HepG2 (cell line): ENCODE measurements at regions not wholly inside any gene's neighbourhood (a gene's known extent, or its start where the extent isn't known, plus 50 kb on each side); places are given as distances from the start of the nearest gene placed in this dataset.

Experiments
- ATAC-seq: fragments of 200-7000 bp; cut with Tn5 transposase; 3 replicates; pipeline ENCODE4 v1.9.1; 2020; ENCODE audit warnings: mild to moderate bottlenecking, moderate library complexity
- BruUV-seq: library from RNA; stranded (reverse); fragments of 400-500 nt; replicated peaks from 2 replicates; lab custom pipeline; 2021; lab: Mats Ljungman, UMichigan
- CTCF ChIA-PET: fragments of 300-600 bp; formaldehyde crosslinking; extraction: SDS; loops from one replicate; lab custom pipeline; 2021; ENCODE audit warnings: low total read pairs, inconsistent platforms, low intra/inter-chr PET ratio; lab: Yijun Ruan, JAX
- POLR2A ChIA-PET: fragments of 350-600 bp; sonication (Branson Sonifier 250); formaldehyde crosslinking; loops from one replicate; lab custom pipeline; 2020; ENCODE audit warnings: antibody characterized with exemption, inconsistent platforms; lab: Yijun Ruan, JAX
- DNase-seq: peaks from one replicate; pipeline ENCODE4 v3.0.0-alpha.2; 2015; ENCODE audit warnings: low spot score
- FAIRE-seq: peaks from 3 replicates; lab custom pipeline; 2011; peaks lifted over from hg19 to GRCh38; lab: Jason Lieb, UNC
- H2AFZ ChIP-seq: one replicate; pipeline ENCODE4 v1.6.1; 2011; ENCODE audit warnings: low read length, inconsistent platforms
- H3K27ac ChIP-seq: fragments of 300-600 bp; 3 replicates; pipeline ENCODE4 v1.8.0; 2011; ENCODE audit warnings: mixed run types, mild to moderate bottlenecking, mixed read lengths, low read length, inconsistent platforms; ENCODE audit not compliant: insufficient read depth; ENCODE audit errors: extremely low read length
- H3K27me3 ChIP-seq, 2 experiments: fragments of 200-600 bp in 1 of 2; 2 replicates in 1 of 2; 3 replicates in 1 of 2; pipeline versions ENCODE4 v1.6.0 to v1.8.0; 2011; ENCODE audit warnings: low read length in 2 of 2, mild to moderate bottlenecking in 2 of 2, moderate library complexity in 2 of 2, inconsistent platforms in 1 of 2; ENCODE audit not compliant: insufficient read depth in 2 of 2, control insufficient read depth in 1 of 2
- H3K36me3 ChIP-seq, 2 experiments: fragments of 200-600 bp in 1 of 2; replicated peaks in 1 of 2; 2 replicates in 1 of 2; 3 replicates in 1 of 2; pipeline versions ENCODE4 v1.5.1 to v1.8.0; 2011; ENCODE audit warnings: low read length in 2 of 2, inconsistent platforms in 1 of 2; ENCODE audit not compliant: insufficient read depth in 2 of 2, control insufficient read depth in 1 of 2
- H3K4me1 ChIP-seq: 2 replicates; pipeline ENCODE4 v1.5.1; 2012; ENCODE audit warnings: low read length, inconsistent platforms; ENCODE audit not compliant: insufficient read depth
- H3K4me2 ChIP-seq: 2 replicates; pipeline ENCODE4 v1.6.0; 2011; ENCODE audit warnings: low read depth, low read length, inconsistent platforms
- H3K4me3 ChIP-seq, 3 experiments: fragments of 200-600 bp in 1 of 3; sonication (generic), shearing (Covaris generic) in 1 of 3; replicated peaks in 1 of 3; 2 replicates each; pipeline ENCODE4 v1.5.1; 2011 to 2016; ENCODE audit warnings: low read length in 3 of 3, inconsistent platforms in 2 of 3, low read depth in 2 of 3, mild to moderate bottlenecking in 2 of 3, control low read depth in 1 of 3, mixed read lengths in 1 of 3; ENCODE audit not compliant: insufficient read depth in 1 of 3
- H3K79me2 ChIP-seq: one replicate; pipeline ENCODE4 v1.6.1; 2011; ENCODE audit warnings: low read length, inconsistent platforms; ENCODE audit not compliant: insufficient read depth
- H3K9ac ChIP-seq: 2 replicates; pipeline ENCODE4 v1.6.0; 2011; ENCODE audit warnings: mild to moderate bottlenecking, low read depth, low read length, inconsistent platforms; ENCODE audit not compliant: insufficient read depth
- H3K9me3 ChIP-seq: 2 replicates; pipeline ENCODE4 v1.5.1; 2012; ENCODE audit warnings: mild to moderate bottlenecking, low read length
- H4K20me1 ChIP-seq: 2 replicates; pipeline ENCODE4 v1.6.0; 2011; ENCODE audit warnings: inconsistent platforms, mild to moderate bottlenecking, low read length, moderate library complexity; ENCODE audit not compliant: insufficient read depth
- BCLAF1 ChIP-seq: fragments of 450-650 bp; IDR thresholded peaks from 2 replicates; pipeline ENCODE4 v1.6.1; 2017; ENCODE audit warnings: mild to moderate bottlenecking
- ERF ChIP-seq: IDR thresholded peaks from 2 replicates; pipeline ENCODE4 v1.6.1; 2018; ENCODE audit warnings: missing biosample characterization, missing genetic modification reagents
- FOXO4 ChIP-seq: sonication (generic); formaldehyde crosslinking; conservative IDR thresholded peaks from 2 replicates; pipeline ENCODE4 v1.8.1; 2023; ENCODE audit warnings: missing genetic modification reagents
- MEIS2 ChIP-seq: sonication (generic); formaldehyde crosslinking; IDR thresholded peaks from 2 replicates; pipeline ENCODE4 v1.9.0; 2021; ENCODE audit warnings: mild to moderate bottlenecking, missing genetic modification reagents
- NFE2 ChIP-seq: sonication (generic); formaldehyde crosslinking; IDR thresholded peaks from 2 replicates; pipeline ENCODE4 v1.4.0; 2020; ENCODE audit warnings: missing genetic modification reagents
- SNRNP70 ChIP-seq: fragments of 200-400 bp; formaldehyde crosslinking; IDR thresholded peaks from 2 replicates; pipeline ENCODE4 v1.6.1; 2017; ENCODE audit warnings: mild to moderate bottlenecking, low read depth, low read length, moderate library complexity
- SRSF1 ChIP-seq: fragments of 200-400 bp; formaldehyde crosslinking; optimal IDR thresholded peaks from 2 replicates; pipeline ENCODE3; 2017; ENCODE audit warnings: mild to moderate bottlenecking, low read depth, low read length, moderate library complexity
- XRCC5 ChIP-seq: fragments of 200-400 bp; formaldehyde crosslinking; optimal IDR thresholded peaks from 2 replicates; pipeline ENCODE3; 2017; ENCODE audit warnings: mild to moderate bottlenecking, low read length
- ZFX ChIP-seq: sonication (generic); formaldehyde crosslinking; IDR thresholded peaks from 2 replicates; pipeline ENCODE4 v1.4.0; 2020; ENCODE audit warnings: mild to moderate bottlenecking, low read depth, missing genetic modification reagents, moderate library complexity
- ZNF362 ChIP-seq: sonication (generic); formaldehyde crosslinking; IDR thresholded peaks from 2 replicates; pipeline ENCODE4 v1.4.0; 2020; ENCODE audit warnings: missing genetic modification reagents, mild to moderate bottlenecking, borderline replicate concordance
- ZNF367 ChIP-seq: sonication (generic); formaldehyde crosslinking; IDR thresholded peaks from 2 replicates; pipeline ENCODE4 v1.4.0; 2020; ENCODE audit warnings: missing genetic modification reagents, borderline replicate concordance
- ZNF687 ChIP-seq: sonication (generic); formaldehyde crosslinking; IDR thresholded peaks from 2 replicates; pipeline ENCODE4 v1.5.1; 2020; ENCODE audit warnings: mild to moderate bottlenecking, missing genetic modification reagents, moderate library complexity
- WGBS: methylation state at CpG from one replicate; pipeline ENCODE4 v1.1.6; 2017; ENCODE audit warnings: low lambda C conversion rate; 5-methylcytosine and 5-hydroxymethylcytosine counted together
- in situ Hi-C: cut with HindIII; loops from 2 replicates; pipeline ENCODE4 v1.10.0; 2017; ENCODE audit warnings: low pct_unique_long_range_greater_than_20kb; ENCODE audit not compliant: extremely low pct_ligation_motif_present
- intact Hi-C: fragments of 100-400 bp; cut with micrococcal nuclease; formaldehyde crosslinking; loops from one replicate; pipeline ENCODE4 v1.10.0; 2022; ENCODE audit not compliant: unreplicated experiment
- TF ChIP-seq, protein P1 (sequence below): sonication (generic); formaldehyde crosslinking; IDR thresholded peaks from 2 replicates; pipeline ENCODE4 v1.8.0; 2022; ENCODE audit warnings: missing genetic modification reagents, mild to moderate bottlenecking, moderate library complexity, borderline replicate concordance

DNA sequence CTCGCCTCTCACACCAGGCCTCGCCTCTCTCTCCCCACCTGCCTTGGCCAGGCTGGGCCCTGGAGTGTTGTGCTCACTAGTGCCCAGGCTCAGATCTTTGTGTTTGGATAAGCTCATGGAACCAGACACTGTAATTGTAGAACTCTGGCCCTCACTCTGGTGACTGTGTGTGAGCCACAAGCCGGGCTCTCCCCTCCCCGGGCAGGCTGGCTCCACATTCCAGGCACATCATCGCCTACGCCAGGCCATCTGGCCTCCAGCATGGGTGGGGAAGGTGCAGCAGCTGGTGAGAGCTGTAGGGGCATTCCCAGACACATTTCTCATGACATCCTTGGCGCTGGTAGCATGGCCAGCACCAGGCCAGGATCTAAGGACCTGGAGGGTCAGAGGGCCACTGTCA lies 202.3 kb downstream of the RAB11FIP4 start:
- no TSS peak for BruUV-seq
- H3K9me3 ChIP-seq = no peaks in the 10 kb centered on the region
- WGBS = 67% methylated on average over 2 of the region's 7 CpGs
- ATAC-seq = peak; percentile 33; the same call in 2 of the 3 replicates
- in situ Hi-C loops = no loop called here
- H3K36me3 ChIP-seq = no peaks in the 10 kb centered on the region
- H3K27ac ChIP-seq = no peak overlapping the region
- H3K9ac ChIP-seq = no peak overlapping the region
- DNase-seq = no peak
- H3K27me3 ChIP-seq = no peaks in the 10 kb centered on the region
- ChIA-PET POLR2A (no interaction called here), CTCF (no interaction called here)
- H3K4me3 ChIP-seq = no peak overlapping the region
- intact Hi-C loops = no loop called here
- peaks cover 34% of the 10 kb centered on the region for H3K4me1 ChIP-seq
- H4K20me1 ChIP-seq = no peaks in the 10 kb centered on the region
- no peak overlapping the region for H3K4me2 ChIP-seq
- no peak for FAIRE-seq
- H2AFZ ChIP-seq = no peak overlapping the region
- no peaks in the 10 kb centered on the region for H3K79me2 ChIP-seq
- no peak for TF ChIP-seq NFE2
- TF ChIP-seq ZNF362 = no peak
- 0 out of 2 replicates have a peak, but pooled peaks have one; percentile 29 for TF ChIP-seq ZFX (CRISPR knock-in tag)
- TF ChIP-seq FOXO4 (CRISPR knock-in tag) = no peak
- no peak for TF ChIP-seq SNRNP70
- TF ChIP-seq MEIS2 (CRISPR knock-in tag) = no peak
- TF ChIP-seq, protein P1, sequence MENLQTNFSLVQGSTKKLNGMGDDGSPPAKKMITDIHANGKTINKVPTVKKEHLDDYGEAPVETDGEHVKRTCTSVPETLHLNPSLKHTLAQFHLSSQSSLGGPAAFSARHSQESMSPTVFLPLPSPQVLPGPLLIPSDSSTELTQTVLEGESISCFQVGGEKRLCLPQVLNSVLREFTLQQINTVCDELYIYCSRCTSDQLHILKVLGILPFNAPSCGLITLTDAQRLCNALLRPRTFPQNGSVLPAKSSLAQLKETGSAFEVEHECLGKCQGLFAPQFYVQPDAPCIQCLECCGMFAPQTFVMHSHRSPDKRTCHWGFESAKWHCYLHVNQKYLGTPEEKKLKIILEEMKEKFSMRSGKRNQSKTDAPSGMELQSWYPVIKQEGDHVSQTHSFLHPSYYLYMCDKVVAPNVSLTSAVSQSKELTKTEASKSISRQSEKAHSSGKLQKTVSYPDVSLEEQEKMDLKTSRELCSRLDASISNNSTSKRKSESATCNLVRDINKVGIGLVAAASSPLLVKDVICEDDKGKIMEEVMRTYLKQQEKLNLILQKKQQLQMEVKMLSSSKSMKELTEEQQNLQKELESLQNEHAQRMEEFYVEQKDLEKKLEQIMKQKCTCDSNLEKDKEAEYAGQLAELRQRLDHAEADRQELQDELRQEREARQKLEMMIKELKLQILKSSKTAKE (CRISPR knock-in tag) = no peak
- no peak for TF ChIP-seq SRSF1
- peak; percentile 23; the same call in 1 of the 2 replicates for TF ChIP-seq ZNF687 (CRISPR knock-in tag)
- TF ChIP-seq ZNF367 (CRISPR knock-in tag) = no peak
- TF ChIP-seq XRCC5 = no peak
- no peak for TF ChIP-seq BCLAF1
- TF ChIP-seq ERF (CRISPR knock-in tag) = no peak
